PC-3 (cell line): ENCODE measurements at regions not wholly inside any gene's neighbourhood (a gene's known extent, or its start where the extent isn't known, plus 50 kb on each side); places are given as distances from the start of the nearest gene placed in this dataset.

Source experiments
- ATAC-seq: fragments of 200-7000 bp; cut with Tn5 transposase; 2 replicates; pipeline ENCODE4 v1.9.1; 2020; ENCODE audit warnings: mild to moderate bottlenecking, moderate library complexity
- BruUV-seq: library from RNA; stranded (reverse); fragments of 400-500 nt; replicated peaks from 2 replicates; lab custom pipeline; 2021; lab: Mats Ljungman, UMichigan
- CTCF ChIA-PET: fragments of 300-600 bp; sonication (Branson Sonifier 250); formaldehyde crosslinking; loops from one replicate; lab custom pipeline; 2022; ENCODE audit warnings: antibody characterized with exemption; lab: Charles Lee
- POLR2A ChIA-PET: fragments of 300-600 bp; sonication (Branson Sonifier 250); formaldehyde crosslinking; loops from one replicate; lab custom pipeline; 2022; ENCODE audit warnings: antibody characterized with exemption; ENCODE audit not compliant: unreplicated experiment; lab: Charles Lee
- DNase-seq: peaks from one replicate; pipeline ENCODE4 v3.0.0-alpha.2; 2015
- H2AFZ ChIP-seq: fragments of 300-600 bp; sonication (generic); 2 replicates; pipeline ENCODE4 v1.6.0; 2016; ENCODE audit warnings: antibody characterized with exemption, low read length
- H3F3A ChIP-seq: fragments of 300-600 bp; sonication (generic); one replicate; pipeline ENCODE4 v1.6.0; 2017; ENCODE audit warnings: antibody characterized with exemption, low read length, control low read depth, mild to moderate bottlenecking; ENCODE audit not compliant: unreplicated experiment
- H3K27ac ChIP-seq: fragments of 300-600 bp; sonication (generic); 2 replicates; pipeline ENCODE4 v1.5.1; 2016; ENCODE audit warnings: mild to moderate bottlenecking, low read length
- H3K27me3 ChIP-seq: fragments of 300-600 bp; sonication (generic); 2 replicates; pipeline ENCODE4 v1.6.1; 2016; ENCODE audit warnings: low read length, mixed read lengths
- H3K36me3 ChIP-seq: fragments of 300-600 bp; sonication (generic); 2 replicates; pipeline ENCODE4 v1.6.1; 2016; ENCODE audit warnings: low read depth, mixed run types, low read length, mixed read lengths
- H3K4me1 ChIP-seq: fragments of 300-600 bp; sonication (generic); 2 replicates; pipeline ENCODE4 v1.5.1; 2016; ENCODE audit warnings: low read length; ENCODE audit not compliant: insufficient read depth
- H3K4me2 ChIP-seq: fragments of 300-600 bp; sonication (generic); 2 replicates; pipeline ENCODE4 v1.6.0; 2016; ENCODE audit warnings: low read length
- H3K4me3 ChIP-seq: fragments of 300-600 bp; sonication (generic); 2 replicates; pipeline ENCODE4 v1.5.1; 2016; ENCODE audit warnings: mild to moderate bottlenecking, low read length, mixed read lengths
- H3K79me2 ChIP-seq: fragments of 300-600 bp; sonication (generic); 2 replicates; pipeline ENCODE4 v1.6.1; 2017; ENCODE audit warnings: low read length, mixed read lengths
- H3K9ac ChIP-seq: fragments of 300-600 bp; sonication (generic); 2 replicates; pipeline ENCODE4 v1.6.0; 2016; ENCODE audit warnings: mild to moderate bottlenecking, low read length
- H3K9me2 ChIP-seq: fragments of 300-600 bp; sonication (generic); replicated peaks from 2 replicates; pipeline ENCODE4 v1.6.1; 2016; ENCODE audit warnings: mixed run types, low read length, mixed read lengths
- H3K9me3 ChIP-seq: fragments of 300-600 bp; sonication (generic); 2 replicates; pipeline ENCODE4 v1.6.1; 2016; ENCODE audit warnings: low read length, mixed read lengths
- H4K20me1 ChIP-seq: fragments of 300-600 bp; sonication (generic); 2 replicates; pipeline ENCODE4 v1.6.1; 2016; ENCODE audit warnings: low read length, mixed read lengths
- CTCF ChIP-seq: fragments of 300-600 bp; sonication (generic); conservative IDR thresholded peaks from 2 replicates; pipeline ENCODE4 v1.5.1; 2017; ENCODE audit warnings: antibody characterized with exemption, low read depth, mild to moderate bottlenecking, low read length
- EZH2 ChIP-seq: fragments of 300-600 bp; sonication (generic); IDR thresholded peaks from one replicate; pipeline ENCODE4 v1.6.1; 2017; ENCODE audit warnings: antibody characterized with exemption, mild to moderate bottlenecking, low read length; ENCODE audit not compliant: unreplicated experiment
- EZH2phosphoT487 ChIP-seq: fragments of 300-600 bp; sonication (generic); IDR thresholded peaks from 2 replicates; pipeline ENCODE4 v1.6.1; 2018; ENCODE audit warnings: mild to moderate bottlenecking, antibody characterized with exemption, low read length, borderline replicate concordance
- intact Hi-C: fragments of 100-400 bp; cut with micrococcal nuclease; formaldehyde crosslinking; loops from 2 replicates; pipeline ENCODE4 v1.9.0; 2023

GRCh38 chr21:20351138-20351537, 647.1 kb upstream of the NCAM2 start:
- ChIA-PET CTCF (no interaction called here), POLR2A (no interaction called here)
- TF ChIP-seq CTCF = no peak
- TF ChIP-seq EZH2 = no peak
- TF ChIP-seq EZH2phosphoT487 = no peak
- intact Hi-C loops = no loop called here
- Histone ChIP-seq H3K4me3 (no peak overlapping the region), H4K20me1 (no peaks in the 10 kb centered on the region), H3K4me1 (no peaks in the 10 kb centered on the region), H2AFZ (no peak overlapping the region), H3K9ac (no peak overlapping the region), H3K9me3 (peaks cover 6% of the 10 kb centered on the region; the same call in 1 of the 2 replicates), H3F3A (no peaks in the 10 kb centered on the region), H3K79me2 (no peaks in the 10 kb centered on the region), H3K4me2 (no peak overlapping the region), H3K27me3 (no peaks in the 10 kb centered on the region), H3K9me2 (no peaks in the 10 kb centered on the region), H3K36me3 (no peaks in the 10 kb centered on the region), H3K27ac (no peak overlapping the region)
- ATAC-seq (no peak), DNase-seq (no peak)
- no TSS peak for BruUV-seq

- no peaks in the 10 kb centered on the region for H3K4me1 ChIP-seq
- no peak overlapping the region for H3K9ac ChIP-seq
- no peaks in the 10 kb centered on the region for H3K79me2 ChIP-seq
- H3K9me2 ChIP-seq = no peaks in the 10 kb centered on the region
- intact Hi-C loops = no loop called here
- H3K36me3 ChIP-seq = no peaks in the 10 kb centered on the region
- no peaks in the 10 kb centered on the region for H3F3A ChIP-seq
- 0 out of 2 replicates have a peak, but pooled peaks cover 8% of the 10 kb centered on the region for H3K9me3 ChIP-seq
- ChIA-PET CTCF (no interaction called here), POLR2A (interaction anchor here (0.7 kb wide), 1 partner anchor 66 kb away, joined by 11 read pairs; no protein-coding TSS in a partner anchor)
- H3K27ac ChIP-seq = no peak overlapping the region; the same call in 1 of the 2 replicates
- TF ChIP-seq EZH2phosphoT487 (no peak), CTCF (no peak), EZH2 (no peak)
- H4K20me1 ChIP-seq = no peaks in the 10 kb centered on the region
- no peaks in the 10 kb centered on the region for H3K27me3 ChIP-seq
- 0 out of 2 replicates have a peak overlapping the region, but pooled peaks have one; percentile 11 for H3K4me2 ChIP-seq
- no TSS peak for BruUV-seq
- peak; percentile 81 for ATAC-seq
- no peak overlapping the region for H2AFZ ChIP-seq
- peak; percentile 62 for DNase-seq
- no peak overlapping the region for H3K4me3 ChIP-seq
These were observed 644.9 kb upstream of the NCAM2 start for GRCh38 chr21:20353351-20353750.

GRCh38 chr21:20373031-20373430, 625.2 kb upstream of the NCAM2 start:
- Histone ChIP-seq H3K4me2 (no peak overlapping the region), H4K20me1 (no peaks in the 10 kb centered on the region), H3K4me3 (no peak overlapping the region), H3K9ac (no peak overlapping the region), H2AFZ (no peak overlapping the region), H3K79me2 (no peaks in the 10 kb centered on the region), H3F3A (no peaks in the 10 kb centered on the region), H3K27ac (no peak overlapping the region), H3K27me3 (no peaks in the 10 kb centered on the region), H3K9me2 (no peaks in the 10 kb centered on the region), H3K4me1 (no peaks in the 10 kb centered on the region), H3K36me3 (no peaks in the 10 kb centered on the region), H3K9me3 (peaks cover 20% of the 10 kb centered on the region)
- intact Hi-C loops = no loop called here
- DNase-seq = no peak
- ChIA-PET CTCF (no interaction called here), POLR2A (no interaction called here)
- BruUV-seq = no TSS peak
- TF ChIP-seq EZH2 = no peak
- TF ChIP-seq CTCF = no peak
- no peak for TF ChIP-seq EZH2phosphoT487
- no peak for ATAC-seq
